ENCODE measurements at regions not wholly inside any gene's neighbourhood (a gene's known extent, or its start where the extent isn't known, plus 50 kb on each side); places are given as distances from the start of the nearest gene placed in this dataset.

GRCh38 chr2:64289251-64289650, 145.0 kb upstream of the PELI1 start:
- no peak for TF ChIP-seq CTCF (conservative IDR thresholded peaks at IDR 0.05 in 1 of 2, IDR thresholded peaks at IDR 0.05 in 1 of 2; ENCODE audit: low read depth in 1 of 2, low read length in 2 of 2)
- TF ChIP-seq EZH2 (IDR thresholded peaks at IDR 0.05; ENCODE audit: low read length, missing control alignments): no peak

All from fibroblast of lung (primary cell).